SK-N-MC (cell line): ENCODE measurements at regions not wholly inside any gene's neighbourhood (a gene's known extent, or its start where the extent isn't known, plus 50 kb on each side); places are given as distances from the start of the nearest gene placed in this dataset.

Experiments used
- DNase-seq: peaks from one replicate; pipeline ENCODE4 v3.0.0-alpha.2; 2011; ENCODE audit warnings: low read depth, low spot score
- H3K27ac ChIP-seq: fragments of 200-600 bp; sonication (generic); 2 replicates; pipeline ENCODE4 v1.5.1; 2016; ENCODE audit warnings: mixed run types
- H3K36me3 ChIP-seq: fragments of 200-600 bp; sonication (generic); 2 replicates; pipeline ENCODE4 v1.6.1; 2017; ENCODE audit warnings: antibody characterized with exemption, low read length, mixed read lengths; ENCODE audit not compliant: insufficient read depth
- H3K4me3 ChIP-seq: fragments of 200-600 bp; sonication (generic); 2 replicates; pipeline ENCODE4 v1.5.1; 2016
- H3K9ac ChIP-seq: fragments of 200-600 bp; sonication (generic); 2 replicates; pipeline ENCODE4 v1.8.0; 2017; ENCODE audit warnings: mixed run types, mixed read lengths; ENCODE audit not compliant: insufficient read length
- H3K9me3 ChIP-seq: fragments of 200-600 bp; sonication (generic); 2 replicates; pipeline ENCODE4 v1.6.1; 2017; ENCODE audit warnings: low read depth, mild to moderate bottlenecking, antibody characterized with exemption, low read length, moderate library complexity, mixed read lengths
- EZH2 ChIP-seq: fragments of 200-600 bp; sonication (generic); IDR thresholded peaks from one replicate; pipeline ENCODE4 v1.6.1; 2017; ENCODE audit warnings: antibody characterized with exemption
- FOXP2 ChIP-seq: optimal IDR thresholded peaks from 2 replicates; pipeline ENCODE3; 2011; ENCODE audit warnings: mild to moderate bottlenecking, moderate library complexity; ENCODE audit not compliant: insufficient read depth; ENCODE audit errors: extremely low read length, control extremely low read depth
- POLR2AphosphoS5 ChIP-seq: IDR thresholded peaks from 2 replicates; pipeline ENCODE4 v1.6.1; 2012; ENCODE audit warnings: mild to moderate bottlenecking, low read depth, low read length, borderline replicate concordance

DNA sequence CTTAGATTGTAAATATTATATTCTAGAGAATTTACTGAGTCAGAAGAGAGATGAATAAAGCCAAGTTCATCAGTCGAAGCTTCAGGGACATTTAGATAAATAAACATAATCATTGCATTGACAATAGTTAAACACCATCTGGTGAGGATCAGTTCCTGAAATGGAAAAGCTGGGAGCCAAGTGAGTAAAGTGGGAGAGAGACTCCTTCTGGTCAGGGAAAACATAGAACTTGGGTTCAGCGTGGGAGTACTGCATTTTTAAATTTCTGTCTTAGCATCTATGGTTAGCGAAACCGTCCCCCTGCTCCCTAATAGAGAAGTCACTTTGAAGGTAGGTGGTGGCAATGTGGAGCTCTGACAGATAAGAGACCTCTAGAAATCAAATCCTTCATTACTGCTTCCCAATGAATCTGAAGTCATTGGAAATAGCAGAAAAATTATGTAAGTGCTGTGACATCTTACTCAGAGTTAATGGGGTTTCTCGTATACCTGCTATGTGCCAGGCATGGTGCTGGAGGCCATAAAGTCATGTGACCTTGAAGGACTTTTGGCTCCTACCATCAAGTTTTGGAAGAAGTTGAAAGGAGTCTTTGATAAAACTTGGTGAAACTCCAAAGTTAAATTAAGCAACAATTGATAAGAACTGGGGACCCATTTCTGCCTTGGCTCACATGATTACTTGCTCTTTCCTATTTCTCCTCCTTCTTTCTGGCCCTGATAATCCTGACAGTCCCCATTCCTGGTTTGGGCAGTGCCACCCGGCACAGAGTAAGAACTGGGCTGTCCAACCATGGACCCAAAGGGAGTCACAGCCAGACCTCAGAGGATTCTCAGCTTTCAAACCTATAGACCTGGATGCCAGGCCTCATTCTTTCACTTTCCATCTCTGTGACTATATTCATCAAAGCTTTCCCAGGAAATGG lies 211.2 kb downstream of the C7orf25 start:
- TF ChIP-seq FOXP2 (no peak), POLR2AphosphoS5 (no peak), EZH2 (no peak)

DNA sequence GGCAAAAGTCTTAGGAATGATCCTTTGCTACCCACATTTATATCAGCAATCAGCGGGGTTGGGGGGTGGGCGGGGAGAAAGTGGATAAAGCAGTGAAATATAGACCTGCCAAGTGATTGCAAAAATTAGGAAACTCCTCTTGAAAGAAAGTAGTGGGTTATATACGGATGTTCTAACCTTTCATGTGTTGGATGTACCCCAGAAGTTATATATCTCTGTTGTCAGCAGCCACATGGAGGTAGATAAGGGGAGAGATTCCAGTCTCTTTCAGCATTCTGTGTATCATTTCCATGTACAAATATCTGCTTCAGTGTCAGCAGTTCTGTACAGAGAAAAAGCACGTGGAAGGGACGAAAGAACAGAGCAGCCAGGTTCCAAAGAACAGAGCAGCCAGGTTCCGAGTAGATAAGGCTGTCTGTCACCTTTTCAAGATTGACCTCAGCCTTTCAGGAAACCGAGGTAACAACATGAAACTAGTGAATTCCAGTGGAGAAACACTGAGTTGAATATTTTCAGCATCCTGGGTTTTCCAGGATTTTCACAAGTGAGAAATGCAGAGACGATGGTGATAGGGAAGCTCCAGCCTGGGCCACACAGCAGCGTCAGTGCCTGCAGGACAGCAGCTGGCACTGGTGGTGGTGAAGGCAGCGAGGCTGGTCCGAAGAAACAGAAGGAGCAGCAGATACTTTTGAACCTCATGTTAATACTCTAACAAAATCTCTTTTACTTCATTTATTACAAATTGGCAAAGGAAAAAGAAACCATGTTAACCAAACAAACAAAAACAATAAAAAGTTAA lies 212.3 kb downstream of the C7orf25 start:
- H3K9ac ChIP-seq, result no peak overlapping the region
- no peaks in the 10 kb centered on the region for H3K36me3 ChIP-seq
- H3K9me3 ChIP-seq, result no peaks in the 10 kb centered on the region
- H3K4me3 ChIP-seq, result no peak overlapping the region
- no peak for DNase-seq
- H3K27ac ChIP-seq, result no peak overlapping the region
- TF ChIP-seq FOXP2 (no peak), POLR2AphosphoS5 (no peak), EZH2 (no peak)

More for the DNA sequence above, 211.2 kb downstream of the C7orf25 start:
- Histone ChIP-seq H3K9me3 (no peaks in the 10 kb centered on the region), H3K9ac (no peak overlapping the region), H3K36me3 (no peaks in the 10 kb centered on the region), H3K4me3 (no peak overlapping the region), H3K27ac (no peak overlapping the region)
- no peak for DNase-seq

DNA sequence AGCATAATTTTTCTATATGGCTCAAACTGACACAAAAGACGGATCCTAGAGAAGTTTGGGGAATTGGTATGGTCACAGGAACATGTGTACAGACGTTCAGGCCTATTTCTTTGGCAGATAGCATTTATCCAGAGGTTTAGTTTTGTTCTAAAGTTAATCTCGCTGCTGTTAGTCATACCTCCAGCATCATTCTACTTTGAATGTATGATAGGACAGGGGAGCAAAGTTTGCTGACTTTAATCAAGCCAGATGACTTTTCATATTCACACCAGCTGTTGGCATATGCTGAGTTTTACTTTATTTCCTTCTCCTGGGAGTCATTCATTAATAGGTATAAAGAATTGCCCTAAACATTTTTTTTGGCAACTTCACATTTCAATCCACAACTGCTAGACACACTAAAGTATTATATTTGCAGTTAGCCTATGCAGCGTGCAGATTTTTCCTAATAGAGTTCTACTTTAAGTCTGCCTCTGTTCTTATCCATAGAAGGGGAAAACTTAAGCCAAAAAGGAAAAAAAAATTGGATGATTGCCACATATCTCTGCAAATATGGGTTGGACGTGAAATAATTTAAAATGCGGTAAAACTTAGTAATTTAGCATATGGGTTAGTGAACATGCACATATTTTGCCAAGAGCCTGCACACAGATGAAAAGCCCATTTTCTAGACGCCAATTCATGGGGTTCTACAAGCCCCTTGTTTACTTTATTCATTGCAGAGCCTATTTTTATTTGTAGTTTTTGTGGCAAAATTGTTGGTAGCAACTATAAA lies 213.1 kb downstream of the C7orf25 start:
- no peak overlapping the region for H3K4me3 ChIP-seq
- H3K9ac ChIP-seq, result no peak overlapping the region
- DNase-seq, result no peak
- no peaks in the 10 kb centered on the region for H3K9me3 ChIP-seq
- no peak for TF ChIP-seq EZH2
- no peak for TF ChIP-seq FOXP2
- no peak for TF ChIP-seq POLR2AphosphoS5
- no peak overlapping the region for H3K27ac ChIP-seq
- no peaks in the 10 kb centered on the region for H3K36me3 ChIP-seq

DNA sequence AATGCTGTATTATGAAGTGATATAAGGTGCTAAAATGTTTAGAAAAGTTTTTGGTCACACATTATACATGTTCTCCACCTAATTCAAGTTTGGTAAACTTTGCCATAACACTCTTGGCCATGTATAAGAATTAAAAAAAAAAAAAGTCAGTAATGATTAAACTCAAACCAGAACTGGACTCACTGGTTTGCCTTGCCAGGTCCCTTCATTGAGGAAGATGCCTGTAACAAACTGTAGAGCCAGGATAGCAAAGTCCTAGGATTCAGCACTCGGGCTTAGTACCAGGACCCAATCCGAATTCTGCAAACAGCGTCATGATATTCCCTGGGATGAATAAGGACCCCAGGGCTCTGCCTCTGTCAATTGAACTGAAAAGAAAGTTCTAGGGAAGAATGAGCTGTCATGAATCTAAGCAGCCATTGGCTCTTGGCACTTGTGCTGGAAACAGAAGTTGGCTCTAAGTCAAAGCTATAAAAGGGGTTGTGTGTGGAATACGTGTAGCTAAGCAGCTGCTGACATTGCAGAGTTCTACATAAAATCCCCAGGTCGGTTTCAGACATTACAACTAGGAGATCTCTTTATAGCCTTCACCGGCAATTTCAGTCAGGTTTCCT lies 216.9 kb downstream of the C7orf25 start:
- no peak overlapping the region for H3K27ac ChIP-seq
- H3K9me3 ChIP-seq, result no peaks in the 10 kb centered on the region
- H3K36me3 ChIP-seq, result no peaks in the 10 kb centered on the region
- DNase-seq, result no peak
- H3K9ac ChIP-seq, result no peak overlapping the region
- TF ChIP-seq EZH2 (no peak), FOXP2 (no peak), POLR2AphosphoS5 (no peak)
- H3K4me3 ChIP-seq, result no peak overlapping the region

DNA sequence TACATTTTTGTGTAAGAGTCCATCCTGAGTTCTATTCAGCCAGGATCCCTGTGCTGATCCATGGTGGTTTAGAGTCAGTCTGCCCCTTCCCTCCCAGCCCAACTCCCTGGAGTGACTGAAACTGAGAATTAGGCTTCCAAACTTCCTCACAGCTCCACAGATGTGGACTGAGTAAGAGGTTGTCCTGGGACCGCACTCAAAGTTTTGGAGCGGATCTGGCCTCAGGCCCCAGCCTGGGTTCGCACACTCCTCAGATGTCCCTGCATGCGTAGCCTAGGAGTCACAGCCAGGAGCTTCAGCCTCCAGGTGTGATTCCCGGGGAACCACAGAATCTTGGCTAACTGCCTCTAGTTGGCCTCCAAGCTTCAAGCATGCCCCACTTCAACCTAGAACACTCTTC lies 218.1 kb downstream of the C7orf25 start:
- no peaks in the 10 kb centered on the region for H3K9me3 ChIP-seq
- H3K27ac ChIP-seq, result no peak overlapping the region
- TF ChIP-seq POLR2AphosphoS5 (no peak), EZH2 (no peak), FOXP2 (no peak)
- H3K36me3 ChIP-seq, result no peaks in the 10 kb centered on the region
- no peak overlapping the region for H3K9ac ChIP-seq
- no peak for DNase-seq
- no peak overlapping the region for H3K4me3 ChIP-seq

DNA sequence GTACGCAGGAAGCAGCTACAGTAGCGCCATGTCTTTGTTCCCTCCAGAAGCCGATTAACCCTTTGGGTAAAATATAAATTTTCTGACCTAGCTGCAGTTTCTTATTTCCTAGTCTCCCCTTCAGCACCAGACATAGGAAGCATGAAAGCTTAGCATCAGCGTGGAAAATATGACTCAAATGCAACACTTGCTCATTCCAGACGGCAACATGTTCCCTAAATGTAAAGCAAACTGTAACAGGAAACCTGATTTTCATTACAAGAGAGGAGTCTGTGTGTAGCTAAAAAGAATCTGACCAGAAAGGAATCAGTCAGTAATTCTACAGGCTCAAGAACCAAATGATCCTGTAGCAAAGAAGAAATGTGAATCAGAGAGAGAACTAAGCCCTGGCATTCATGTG lies 219.2 kb downstream of the C7orf25 start:
- no peak overlapping the region for H3K4me3 ChIP-seq
- TF ChIP-seq FOXP2, result no peak
- no peak for TF ChIP-seq EZH2
- TF ChIP-seq POLR2AphosphoS5, result no peak
- no peak for DNase-seq

DNA sequence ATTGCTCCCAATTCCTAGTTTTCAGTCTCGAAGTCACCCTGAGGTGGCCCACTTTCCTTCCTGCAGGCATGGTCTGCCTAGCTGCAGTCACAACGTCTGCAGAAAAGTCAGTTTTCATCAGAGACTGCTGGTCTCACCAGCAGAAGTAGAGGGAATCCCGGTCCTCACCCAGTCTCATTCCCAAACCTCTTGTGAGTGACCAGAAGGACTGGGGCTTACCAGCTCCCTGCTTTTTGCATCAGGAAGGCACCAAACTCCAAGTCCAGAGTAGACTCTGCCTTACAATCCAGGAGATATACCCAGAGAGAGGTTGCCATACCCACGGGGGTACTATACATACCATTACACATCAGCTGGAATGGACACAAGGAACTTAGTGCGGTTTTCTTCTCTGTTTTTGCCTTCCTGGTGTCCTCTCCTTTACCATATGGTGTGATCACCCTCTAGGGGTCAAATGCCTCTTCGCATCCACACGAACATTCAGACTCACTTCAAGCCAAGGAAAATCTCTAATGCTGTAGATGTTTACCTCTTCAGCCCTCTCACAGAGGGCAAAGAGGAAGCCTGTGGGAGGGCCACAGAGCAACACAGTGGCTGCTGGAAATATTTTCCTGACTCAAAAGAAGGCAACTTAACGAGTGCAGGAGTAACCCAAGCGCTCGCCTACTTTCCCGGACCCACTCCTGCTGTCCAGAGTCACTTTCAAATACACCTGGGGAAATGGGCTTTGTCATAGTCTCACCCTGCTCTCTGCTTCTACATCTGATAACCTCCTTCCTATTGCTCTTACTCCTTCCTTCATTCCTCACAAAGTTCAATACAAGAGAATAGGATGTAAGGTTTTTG lies 220.9 kb downstream of the C7orf25 start:
- no peak overlapping the region for H3K4me3 ChIP-seq
- H3K9me3 ChIP-seq, result no peaks in the 10 kb centered on the region
- no peak overlapping the region for H3K9ac ChIP-seq
- no peak overlapping the region for H3K27ac ChIP-seq
- TF ChIP-seq FOXP2 (no peak), POLR2AphosphoS5 (no peak), EZH2 (no peak)
- no peak for DNase-seq
- H3K36me3 ChIP-seq, result no peaks in the 10 kb centered on the region

More for the DNA sequence above, 219.2 kb downstream of the C7orf25 start:
- Histone ChIP-seq H3K27ac (no peak overlapping the region), H3K9me3 (no peaks in the 10 kb centered on the region), H3K36me3 (no peaks in the 10 kb centered on the region), H3K9ac (no peak overlapping the region)
